HFFc6 (cell line): ENCODE measurements at regions not wholly inside any gene's neighbourhood (a gene's known extent, or its start where the extent isn't known, plus 50 kb on each side); places are given as distances from the start of the nearest gene placed in this dataset.

ENCODE experiments used
- DNase-seq: peaks from one replicate; pipeline ENCODE4 v3.0.0-alpha.2; 2018
- H3K27ac Mint-ChIP-seq: 2 replicates; pipeline ENCODE4 v1.8.0; 2020; ENCODE audit warnings: mild to moderate bottlenecking, mixed read lengths
- H3K27me3 Mint-ChIP-seq: 2 replicates; pipeline ENCODE4 v1.8.0; 2021; ENCODE audit warnings: mild to moderate bottlenecking, moderate library complexity, mixed read lengths; ENCODE audit not compliant: insufficient read depth
- H3K36me3 Mint-ChIP-seq: 2 replicates; pipeline ENCODE4 v1.8.0; 2021; ENCODE audit warnings: low read depth, mixed read lengths
- H3K4me1 Mint-ChIP-seq: 2 replicates; pipeline ENCODE4 v1.8.0; 2020; ENCODE audit warnings: low read depth, mixed read lengths
- H3K4me3 Mint-ChIP-seq: 2 replicates; pipeline ENCODE4 v1.8.0; 2020; ENCODE audit warnings: mild to moderate bottlenecking, moderate library complexity, mixed read lengths
- H3K9me3 Mint-ChIP-seq: 2 replicates; pipeline ENCODE4 v1.8.0; 2020; ENCODE audit warnings: mild to moderate bottlenecking, mixed read lengths
- TF ChIP-seq, protein P1 (sequence below): fragments of 200-600 bp; sonication (generic); IDR thresholded peaks from 2 replicates; pipeline ENCODE4 v1.5.0; 2021; ENCODE audit warnings: antibody characterized with exemption, mild to moderate bottlenecking

DNA sequence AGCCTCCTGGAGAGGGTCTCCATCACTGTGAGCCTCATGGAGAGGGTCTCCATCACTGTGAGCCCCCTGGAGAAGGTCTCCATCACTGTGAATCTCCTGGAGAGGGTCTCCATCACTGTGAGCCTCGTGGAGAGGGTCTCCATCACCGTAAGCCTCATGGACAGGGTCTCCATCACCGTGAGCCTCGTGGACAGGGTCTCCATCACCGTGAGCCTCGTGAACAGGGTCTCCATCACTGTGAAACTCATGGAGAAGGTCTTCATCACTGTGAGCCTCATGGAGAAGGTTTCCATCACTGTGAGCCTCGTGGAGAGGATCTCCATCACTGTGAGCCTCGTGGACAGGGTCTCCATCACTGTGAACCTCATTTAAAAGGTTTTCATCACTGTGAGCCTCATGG, 140.0 kb downstream of the ERMARD start:
- peaks cover 58% of the 10 kb centered on the region for H3K9me3 Mint-ChIP-seq
- no peaks in the 10 kb centered on the region for H3K4me1 Mint-ChIP-seq
- DNase-seq, result no peak
- no peaks in the 10 kb centered on the region for H3K36me3 Mint-ChIP-seq
- TF ChIP-seq, protein P1, sequence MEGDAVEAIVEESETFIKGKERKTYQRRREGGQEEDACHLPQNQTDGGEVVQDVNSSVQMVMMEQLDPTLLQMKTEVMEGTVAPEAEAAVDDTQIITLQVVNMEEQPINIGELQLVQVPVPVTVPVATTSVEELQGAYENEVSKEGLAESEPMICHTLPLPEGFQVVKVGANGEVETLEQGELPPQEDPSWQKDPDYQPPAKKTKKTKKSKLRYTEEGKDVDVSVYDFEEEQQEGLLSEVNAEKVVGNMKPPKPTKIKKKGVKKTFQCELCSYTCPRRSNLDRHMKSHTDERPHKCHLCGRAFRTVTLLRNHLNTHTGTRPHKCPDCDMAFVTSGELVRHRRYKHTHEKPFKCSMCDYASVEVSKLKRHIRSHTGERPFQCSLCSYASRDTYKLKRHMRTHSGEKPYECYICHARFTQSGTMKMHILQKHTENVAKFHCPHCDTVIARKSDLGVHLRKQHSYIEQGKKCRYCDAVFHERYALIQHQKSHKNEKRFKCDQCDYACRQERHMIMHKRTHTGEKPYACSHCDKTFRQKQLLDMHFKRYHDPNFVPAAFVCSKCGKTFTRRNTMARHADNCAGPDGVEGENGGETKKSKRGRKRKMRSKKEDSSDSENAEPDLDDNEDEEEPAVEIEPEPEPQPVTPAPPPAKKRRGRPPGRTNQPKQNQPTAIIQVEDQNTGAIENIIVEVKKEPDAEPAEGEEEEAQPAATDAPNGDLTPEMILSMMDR, result no peak
- H3K27me3 Mint-ChIP-seq, result peaks cover 1% of the 10 kb centered on the region; the same call in 1 of the 2 replicates
- H3K27ac Mint-ChIP-seq, result no peak overlapping the region
- no peak overlapping the region for H3K4me3 Mint-ChIP-seq

- Mint-ChIP-seq H3K36me3 (no peaks in the 10 kb centered on the region), H3K4me3 (no peak overlapping the region), H3K4me1 (no peaks in the 10 kb centered on the region), H3K27ac (no peak overlapping the region), H3K27me3 (peaks cover 1% of the 10 kb centered on the region; the same call in 1 of the 2 replicates), H3K9me3 (peaks cover 57% of the 10 kb centered on the region)
- TF ChIP-seq, protein P1, result no peak
- DNase-seq, result no peak
Observed at GRCh38 chr6:169890901-169891300, 139.5 kb downstream of the ERMARD start.

DNA sequence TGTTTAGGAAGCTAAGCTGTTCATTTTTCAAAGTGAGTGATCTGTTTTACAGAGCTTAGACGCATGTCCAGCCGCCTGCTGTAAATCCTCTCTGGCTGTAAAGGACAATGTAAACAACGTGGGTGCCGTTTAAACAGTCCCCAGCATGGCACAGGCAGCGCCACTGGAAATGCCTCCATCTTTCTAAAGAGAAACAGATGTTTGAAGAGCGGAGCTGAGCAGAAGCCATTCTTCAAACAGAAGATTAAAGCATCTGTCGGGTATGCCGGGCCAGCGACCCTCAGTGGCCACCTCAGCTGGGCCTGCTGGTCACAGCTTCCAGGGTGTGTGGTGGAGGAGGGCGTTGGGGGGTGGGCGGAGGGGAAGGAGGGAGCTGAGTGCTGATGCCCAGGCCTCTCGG, 138.6 kb downstream of the ERMARD start:
- H3K27ac Mint-ChIP-seq, result no peak overlapping the region
- no peaks in the 10 kb centered on the region for H3K36me3 Mint-ChIP-seq
- TF ChIP-seq, protein P1, result no peak
- DNase-seq, result no peak
- peaks cover 1% of the 10 kb centered on the region; the same call in 1 of the 2 replicates for H3K27me3 Mint-ChIP-seq
- no peak overlapping the region for H3K4me3 Mint-ChIP-seq
- H3K9me3 Mint-ChIP-seq, result peaks cover 56% of the 10 kb centered on the region
- no peaks in the 10 kb centered on the region for H3K4me1 Mint-ChIP-seq

- DNase-seq, result no peak
- TF ChIP-seq, protein P1, result no peak
- no peaks in the 10 kb centered on the region for H3K36me3 Mint-ChIP-seq
- H3K4me3 Mint-ChIP-seq, result no peak overlapping the region
- no peak overlapping the region for H3K27ac Mint-ChIP-seq
- peaks cover 4% of the 10 kb centered on the region for H3K27me3 Mint-ChIP-seq
- H3K4me1 Mint-ChIP-seq, result no peaks in the 10 kb centered on the region
- H3K9me3 Mint-ChIP-seq, result peaks cover 56% of the 10 kb centered on the region
Observed at GRCh38 chr6:169887529-169888140, 136.2 kb downstream of the ERMARD start.

DNA sequence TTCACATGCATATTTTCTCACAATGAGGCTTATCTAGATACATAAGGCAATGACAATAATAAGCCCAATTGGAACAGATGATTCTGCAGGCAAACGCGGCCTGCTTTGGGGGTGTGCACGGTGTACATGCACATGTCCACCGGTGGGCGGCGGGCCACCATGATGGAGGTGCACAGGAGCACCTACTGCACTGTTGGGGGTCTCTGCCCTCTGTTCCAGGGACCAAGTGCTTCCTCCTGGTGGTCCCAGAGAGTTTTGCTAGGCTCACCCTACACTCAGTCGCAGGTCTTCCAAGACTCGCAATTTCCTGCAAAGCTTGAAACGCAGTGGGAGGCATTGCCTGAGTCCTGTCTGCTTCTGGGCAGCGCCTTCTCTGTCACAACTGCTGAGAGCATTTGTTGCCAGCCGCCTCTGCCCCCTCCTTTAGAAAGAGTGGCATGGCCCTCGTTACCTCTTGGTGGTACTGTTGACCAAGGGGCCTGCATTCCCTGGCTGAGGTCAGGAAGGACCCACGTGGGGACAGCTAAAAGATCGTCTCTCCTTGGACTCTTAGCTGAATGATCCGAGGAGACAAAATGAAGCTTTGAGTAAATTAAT, 135.3 kb downstream of the ERMARD start:
- TF ChIP-seq, protein P1, result no peak
- Mint-ChIP-seq H3K36me3 (no peaks in the 10 kb centered on the region), H3K27me3 (peaks cover 5% of the 10 kb centered on the region), H3K9me3 (peaks cover 62% of the 10 kb centered on the region), H3K4me3 (no peak overlapping the region), H3K27ac (no peak overlapping the region), H3K4me1 (no peaks in the 10 kb centered on the region)
- no peak for DNase-seq
